Type B pancreatic cell (in vitro differentiated cells): ENCODE measurements at regions not wholly inside any gene's neighbourhood (a gene's known extent, or its start where the extent isn't known, plus 50 kb on each side); places are given as distances from the start of the nearest gene placed in this dataset.
A peak's percentile ranks its signal among the peaks of the same experiment; 100 is the strongest.

ENCODE experiments used
- DNase-seq: peaks from one replicate; pipeline ENCODE4 v3.0.0; 2021; ENCODE audit warnings: mixed read lengths; ENCODE audit not compliant: unreplicated experiment; ENCODE audit errors: extremely low spot score
- H3K27ac Mint-ChIP-seq: 2 replicates; pipeline ENCODE4 v1.8.0; 2021; ENCODE audit warnings: mild to moderate bottlenecking, mixed read lengths
- H3K27me3 Mint-ChIP-seq: 2 replicates; pipeline ENCODE4 v1.8.0; 2021; ENCODE audit warnings: mixed read lengths
- H3K36me3 Mint-ChIP-seq: 2 replicates; pipeline ENCODE4 v1.8.0; 2021; ENCODE audit warnings: mixed read lengths
- H3K4me1 Mint-ChIP-seq: one replicate; pipeline ENCODE4 v1.8.0; 2021; ENCODE audit warnings: mixed read lengths; ENCODE audit not compliant: unreplicated experiment
- H3K4me3 Mint-ChIP-seq: 2 replicates; pipeline ENCODE4 v1.8.0; 2021; ENCODE audit warnings: mild to moderate bottlenecking, mixed read lengths
- H3K9me3 Mint-ChIP-seq: 2 replicates; pipeline ENCODE4 v1.8.0; 2021; ENCODE audit warnings: mixed read lengths
- CTCF ChIP-seq: fragments of 200-600 bp; sonication (generic); conservative IDR thresholded peaks from 2 replicates; pipeline ENCODE4 v1.5.0; 2021; ENCODE audit warnings: antibody characterized with exemption, mild to moderate bottlenecking

- no peak for DNase-seq
- H3K27me3 Mint-ChIP-seq = no peaks in the 10 kb centered on the region
- H3K36me3 Mint-ChIP-seq = no peaks in the 10 kb centered on the region
- H3K27ac Mint-ChIP-seq = peak overlapping the region; percentile 1
- peaks cover 18% of the 10 kb centered on the region for H3K4me1 Mint-ChIP-seq
- TF ChIP-seq CTCF = no peak
- H3K9me3 Mint-ChIP-seq = no peaks in the 10 kb centered on the region
- no peak overlapping the region for H3K4me3 Mint-ChIP-seq
Observed at GRCh38 chr1:113241237-113241636, 149.1 kb upstream of the MAGI3 start.

- no peak for DNase-seq
- TF ChIP-seq CTCF = no peak
- H3K27ac Mint-ChIP-seq = no peak overlapping the region
- no peak overlapping the region for H3K4me3 Mint-ChIP-seq
- peaks cover 23% of the 10 kb centered on the region for H3K4me1 Mint-ChIP-seq
- no peaks in the 10 kb centered on the region for H3K36me3 Mint-ChIP-seq
- H3K27me3 Mint-ChIP-seq = no peaks in the 10 kb centered on the region
- H3K9me3 Mint-ChIP-seq = peaks cover 5% of the 10 kb centered on the region
Observed at GRCh38 chr1:113242481-113242880, 147.8 kb upstream of the MAGI3 start.

- peaks cover 7% of the 10 kb centered on the region for H3K9me3 Mint-ChIP-seq
Observed at GRCh38 chr1:113243529-113243928, 146.8 kb upstream of the MAGI3 start.

GRCh38 chr1:113244112-113244820, 146.0 kb upstream of the MAGI3 start:
- no peak for DNase-seq
- Mint-ChIP-seq H3K36me3 (no peaks in the 10 kb centered on the region), H3K27ac (no peak overlapping the region), H3K9me3 (peaks cover 7% of the 10 kb centered on the region), H3K4me3 (no peak overlapping the region), H3K27me3 (no peaks in the 10 kb centered on the region), H3K4me1 (peaks cover 28% of the 10 kb centered on the region)
- no peak for TF ChIP-seq CTCF

More at GRCh38 chr1:113243529-113243928, 146.8 kb upstream of the MAGI3 start:
- Mint-ChIP-seq H3K4me1 (peaks cover 28% of the 10 kb centered on the region), H3K27ac (no peak overlapping the region), H3K27me3 (no peaks in the 10 kb centered on the region), H3K4me3 (no peak overlapping the region), H3K36me3 (no peaks in the 10 kb centered on the region)
- DNase-seq = no peak
- no peak for TF ChIP-seq CTCF

- H3K27ac Mint-ChIP-seq = no peak overlapping the region
- peaks cover 7% of the 10 kb centered on the region for H3K9me3 Mint-ChIP-seq
- H3K27me3 Mint-ChIP-seq = no peaks in the 10 kb centered on the region
- peaks cover 23% of the 10 kb centered on the region for H3K4me1 Mint-ChIP-seq
- no peak overlapping the region for H3K4me3 Mint-ChIP-seq
- no peak for TF ChIP-seq CTCF
- DNase-seq = no peak
- no peaks in the 10 kb centered on the region for H3K36me3 Mint-ChIP-seq
Observed at GRCh38 chr1:113245252-113245651, 145.1 kb upstream of the MAGI3 start.
